A549 (cell line): ENCODE measurements at regions not wholly inside any gene's neighbourhood (a gene's known extent, or its start where the extent isn't known, plus 50 kb on each side); places are given as distances from the start of the nearest gene placed in this dataset.

Source experiments
- BHLHE40 ChIP-seq: IDR thresholded peaks from 2 replicates; pipeline ENCODE4 v1.6.1; 2012; ENCODE audit warnings: low read depth, low read length, inconsistent platforms
- CBX2 ChIP-seq: fragments of 200-600 bp; sonication (generic); IDR thresholded peaks from 2 replicates; pipeline ENCODE4 v1.6.1; 2016; ENCODE audit warnings: low read depth, mild to moderate bottlenecking, borderline replicate concordance
- EP300 ChIP-seq, 2 experiments: fragments of >200 bp; sonication (Bioruptor Twin); formaldehyde crosslinking; IDR thresholded peaks; 2 replicates in 1 of 2; 3 replicates in 1 of 2; pipeline ENCODE4 v1.6.1; 2016 to 2017
- FOSB ChIP-seq: fragments of 250-450 bp; sonication (Bioruptor Pico); IDR thresholded peaks from 2 replicates; pipeline ENCODE4 v1.5.0; 2020; ENCODE audit warnings: mild to moderate bottlenecking, moderate library complexity
- HDAC2 ChIP-seq: fragments of 200-600 bp; sonication (generic); IDR thresholded peaks from 2 replicates; pipeline ENCODE4 v1.6.1; 2016
- JUNB ChIP-seq: fragments of >200 bp; sonication (Bioruptor Twin); formaldehyde crosslinking; IDR thresholded peaks from 2 replicates; pipeline ENCODE4 v1.6.1; 2016
- MAZ ChIP-seq: fragments of 150-350 bp; IDR thresholded peaks from 2 replicates; pipeline ENCODE4 v1.6.1; 2014; ENCODE audit warnings: antibody characterized with exemption, low read depth, low read length, borderline replicate concordance
- NFE2L2 ChIP-seq: fragments of 150-350 bp; conservative IDR thresholded peaks from 2 replicates; pipeline ENCODE4 v1.6.1; 2014; ENCODE audit warnings: low read length
- POLR2A ChIP-seq: IDR thresholded peaks from 2 replicates; pipeline ENCODE4 v1.6.1; 2012; ENCODE audit warnings: mild to moderate bottlenecking, low read length
- RNF2 ChIP-seq: fragments of 200-600 bp; sonication (generic); IDR thresholded peaks from 2 replicates; pipeline ENCODE4 v1.6.1; 2016; ENCODE audit warnings: low read depth, mild to moderate bottlenecking, antibody characterized with exemption, moderate library complexity, borderline replicate concordance
- TF ChIP-seq, protein P1 (sequence below): fragments of >200 bp; sonication (Bioruptor Twin); formaldehyde crosslinking; IDR thresholded peaks from 3 replicates; pipeline ENCODE4 v1.5.1; 2016
- TF ChIP-seq, protein P2 (sequence below): IDR thresholded peaks from 2 replicates; pipeline ENCODE4 v1.6.1; 2012

DNA sequence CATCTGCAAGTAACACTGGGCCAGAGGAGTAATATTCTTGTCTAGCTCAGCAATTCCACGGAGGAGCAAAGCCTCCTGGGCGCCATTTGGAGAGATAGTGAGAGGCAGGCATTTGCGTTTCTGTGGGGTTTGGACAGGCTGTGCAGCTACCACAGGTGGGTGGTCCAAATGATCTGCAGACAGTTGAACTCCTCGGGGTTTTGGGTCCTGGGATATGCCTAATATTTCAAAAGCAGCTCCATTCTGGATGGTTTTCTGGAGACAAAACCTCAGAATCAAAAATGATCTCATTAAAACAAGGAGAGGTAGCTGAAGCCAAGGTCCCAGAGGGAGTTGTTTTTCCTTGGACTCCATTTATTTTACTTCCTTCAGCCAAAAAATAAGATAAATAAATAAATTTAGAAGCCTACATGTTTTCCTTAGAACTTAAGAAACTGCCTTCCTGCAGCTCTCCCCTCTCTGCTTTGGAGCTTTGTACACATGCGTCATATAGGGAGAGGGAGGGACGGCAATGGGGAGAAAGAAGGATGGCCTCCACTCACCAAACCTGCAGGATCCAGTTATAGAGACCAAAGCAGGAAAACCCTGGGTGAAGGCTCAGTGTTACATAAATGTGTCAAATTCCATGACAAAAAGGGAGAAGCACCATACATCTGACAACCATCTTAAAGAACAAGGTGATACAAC, 227.3 kb upstream of the DAAM1 start:
- TF ChIP-seq POLR2A = no peak
- TF ChIP-seq FOSB (CRISPR knock-in tag) = no peak
- TF ChIP-seq CBX2 = no peak
- TF ChIP-seq, protein P1, sequence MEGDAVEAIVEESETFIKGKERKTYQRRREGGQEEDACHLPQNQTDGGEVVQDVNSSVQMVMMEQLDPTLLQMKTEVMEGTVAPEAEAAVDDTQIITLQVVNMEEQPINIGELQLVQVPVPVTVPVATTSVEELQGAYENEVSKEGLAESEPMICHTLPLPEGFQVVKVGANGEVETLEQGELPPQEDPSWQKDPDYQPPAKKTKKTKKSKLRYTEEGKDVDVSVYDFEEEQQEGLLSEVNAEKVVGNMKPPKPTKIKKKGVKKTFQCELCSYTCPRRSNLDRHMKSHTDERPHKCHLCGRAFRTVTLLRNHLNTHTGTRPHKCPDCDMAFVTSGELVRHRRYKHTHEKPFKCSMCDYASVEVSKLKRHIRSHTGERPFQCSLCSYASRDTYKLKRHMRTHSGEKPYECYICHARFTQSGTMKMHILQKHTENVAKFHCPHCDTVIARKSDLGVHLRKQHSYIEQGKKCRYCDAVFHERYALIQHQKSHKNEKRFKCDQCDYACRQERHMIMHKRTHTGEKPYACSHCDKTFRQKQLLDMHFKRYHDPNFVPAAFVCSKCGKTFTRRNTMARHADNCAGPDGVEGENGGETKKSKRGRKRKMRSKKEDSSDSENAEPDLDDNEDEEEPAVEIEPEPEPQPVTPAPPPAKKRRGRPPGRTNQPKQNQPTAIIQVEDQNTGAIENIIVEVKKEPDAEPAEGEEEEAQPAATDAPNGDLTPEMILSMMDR = no peak
- TF ChIP-seq RNF2 = no peak
- TF ChIP-seq MAZ = no peak
- TF ChIP-seq BHLHE40 = no peak
- no peak for TF ChIP-seq HDAC2
- no peak for TF ChIP-seq JUNB
- no peak for TF ChIP-seq EP300 (IDR thresholded peaks at IDR 0.05)
- TF ChIP-seq, protein P2, sequence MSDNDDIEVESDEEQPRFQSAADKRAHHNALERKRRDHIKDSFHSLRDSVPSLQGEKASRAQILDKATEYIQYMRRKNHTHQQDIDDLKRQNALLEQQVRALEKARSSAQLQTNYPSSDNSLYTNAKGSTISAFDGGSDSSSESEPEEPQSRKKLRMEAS = no peak
- no peak for TF ChIP-seq NFE2L2
